ENCODE measurements at regions not wholly inside any gene's neighbourhood (a gene's known extent, or its start where the extent isn't known, plus 50 kb on each side); places are given as distances from the start of the nearest gene placed in this dataset.

DNA sequence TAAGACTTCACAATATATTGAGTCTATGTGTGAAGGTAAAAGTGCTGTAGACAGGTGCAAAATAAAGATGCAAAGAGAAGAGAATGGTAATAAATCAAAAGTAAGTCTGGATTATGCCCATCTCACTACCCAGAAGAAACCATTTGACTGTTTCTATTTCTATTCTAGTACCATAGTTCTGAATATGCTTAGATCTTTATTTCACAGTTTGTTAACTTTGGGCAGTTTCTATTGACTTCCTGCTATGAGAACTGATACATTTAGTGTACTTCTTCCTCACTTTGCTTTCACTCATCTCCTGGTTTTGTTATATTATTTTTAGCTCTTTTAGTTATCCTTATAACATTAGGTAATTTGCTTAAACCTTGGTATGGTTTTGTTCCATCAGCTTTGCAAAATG, 94.9 kb downstream of the HS1BP3 start:
- Histone ChIP-seq H3K9me3 (replicated peaks; ENCODE audit: control insufficient read depth, insufficient read depth, low read length) (no peaks in the 10 kb centered on the region), H3K4me2 (ENCODE audit: insufficient read depth, low read length) (no peak overlapping the region), H4K20me1 (replicated peaks; ENCODE audit: control insufficient read depth, extremely low read depth, insufficient read depth, low read length) (no peaks in the 10 kb centered on the region), H3K9me1 (replicated peaks; ENCODE audit: control insufficient read depth, extremely low read depth, insufficient read depth, low read length) (no peaks in the 10 kb centered on the region), H3K79me2 (ENCODE audit: control insufficient read depth, insufficient read depth, low read length) (no peaks in the 10 kb centered on the region), H3K9ac (replicated peaks; ENCODE audit: extremely low read depth, insufficient read depth, low read length) (no peak overlapping the region), H3K4me1 (ENCODE audit: control insufficient read depth, extremely low read depth, insufficient read depth, low read length) (no peaks in the 10 kb centered on the region), H3K36me3 (ENCODE audit: control insufficient read depth in 2 of 2, extremely low read depth in 1 of 2, insufficient read depth in 2 of 2, low read length in 2 of 2) (no peaks in the 10 kb centered on the region), H3K27ac (ENCODE audit: insufficient read depth, low read depth, low read length) (no peak overlapping the region), H3K27me3 (ENCODE audit: control insufficient read depth in 2 of 2, insufficient read depth in 2 of 2, low read length in 2 of 2) (no peaks in the 10 kb centered on the region), H3K4me3 (replicated peaks in 1 of 3; ENCODE audit: insufficient read depth in 1 of 3, low read depth in 1 of 3, low read length in 3 of 3) (no peak overlapping the region), H2AFZ (ENCODE audit: low read depth, low read length) (no peak overlapping the region)
- DNase-seq (ENCODE audit: low read depth, low spot score) (no peak), FAIRE-seq (no peak)
- intact Hi-C loops (cut with micrococcal nuclease) = no loop called here
- BruUV-seq (replicated peaks) = no TSS peak
- ChIA-PET POLR2A (no interaction called here), CTCF (interaction anchor here (0.9 kb wide), 1 partner anchor 10 kb away, joined by 3 read pairs; no protein-coding TSS in a partner anchor)
- TF ChIP-seq EZH2 (IDR thresholded peaks at IDR 0.05; ENCODE audit: borderline replicate concordance, low read depth, low read length, severe bottlenecking) (no peak), POLR2A (IDR thresholded peaks at IDR 0.05; ENCODE audit: low read depth, low read length) (no peak), JUN (IDR thresholded peaks at IDR 0.05; ENCODE audit: borderline replicate concordance, insufficient read depth, insufficient read length, low read depth) (no peak), GATA2 (IDR thresholded peaks at IDR 0.05; ENCODE audit: insufficient read depth, insufficient read length, low read depth, low read length) (no peak), FOS (IDR thresholded peaks at IDR 0.05; ENCODE audit: borderline replicate concordance, insufficient read depth, low read length) (no peak), MYC (IDR thresholded peaks at IDR 0.05; ENCODE audit: low read depth, low read length) (no peak), POLR2AphosphoS5 (IDR thresholded peaks at IDR 0.05; ENCODE audit: insufficient read depth, low read depth, low read length) (no peak)
- TF ChIP-seq, protein P1, sequence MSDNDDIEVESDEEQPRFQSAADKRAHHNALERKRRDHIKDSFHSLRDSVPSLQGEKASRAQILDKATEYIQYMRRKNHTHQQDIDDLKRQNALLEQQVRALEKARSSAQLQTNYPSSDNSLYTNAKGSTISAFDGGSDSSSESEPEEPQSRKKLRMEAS (IDR thresholded peaks at IDR 0.05; ENCODE audit: insufficient read depth, insufficient read length) = no peak
- TF ChIP-seq, protein P2, sequence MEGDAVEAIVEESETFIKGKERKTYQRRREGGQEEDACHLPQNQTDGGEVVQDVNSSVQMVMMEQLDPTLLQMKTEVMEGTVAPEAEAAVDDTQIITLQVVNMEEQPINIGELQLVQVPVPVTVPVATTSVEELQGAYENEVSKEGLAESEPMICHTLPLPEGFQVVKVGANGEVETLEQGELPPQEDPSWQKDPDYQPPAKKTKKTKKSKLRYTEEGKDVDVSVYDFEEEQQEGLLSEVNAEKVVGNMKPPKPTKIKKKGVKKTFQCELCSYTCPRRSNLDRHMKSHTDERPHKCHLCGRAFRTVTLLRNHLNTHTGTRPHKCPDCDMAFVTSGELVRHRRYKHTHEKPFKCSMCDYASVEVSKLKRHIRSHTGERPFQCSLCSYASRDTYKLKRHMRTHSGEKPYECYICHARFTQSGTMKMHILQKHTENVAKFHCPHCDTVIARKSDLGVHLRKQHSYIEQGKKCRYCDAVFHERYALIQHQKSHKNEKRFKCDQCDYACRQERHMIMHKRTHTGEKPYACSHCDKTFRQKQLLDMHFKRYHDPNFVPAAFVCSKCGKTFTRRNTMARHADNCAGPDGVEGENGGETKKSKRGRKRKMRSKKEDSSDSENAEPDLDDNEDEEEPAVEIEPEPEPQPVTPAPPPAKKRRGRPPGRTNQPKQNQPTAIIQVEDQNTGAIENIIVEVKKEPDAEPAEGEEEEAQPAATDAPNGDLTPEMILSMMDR (IDR thresholded peaks at IDR 0.05; ENCODE audit: extremely low read depth in 1 of 2, insufficient read depth in 1 of 2, low read depth in 1 of 2, low read length in 2 of 2) = no peak
- dilution Hi-C loops (cut with MboI; ENCODE audit: extremely low pct_ligation_motif_present, low sequenced_read_pairs) = no loop called here

All from endothelial cell of umbilical vein (primary cell).